AG04449 (cell line): ENCODE measurements at regions not wholly inside any gene's neighbourhood (a gene's known extent, or its start where the extent isn't known, plus 50 kb on each side); places are given as distances from the start of the nearest gene placed in this dataset.
"Not testable (repeated sequence)": the region's sequence is repeated elsewhere in the genome, so short reads cannot be mapped to it uniquely, and the experiment has no call there.

Experiments
- CTCF ChIA-PET: fragments of 350-600 bp; formaldehyde crosslinking; extraction: SDS; loops from one replicate; lab custom pipeline; 2021; ENCODE audit warnings: antibody characterized with exemption; lab: Yijun Ruan, JAX
- POLR2A ChIA-PET: fragments of 400-600, 350-600 bp; formaldehyde crosslinking; extraction: SDS; loops from one replicate; lab custom pipeline; 2020; ENCODE audit warnings: antibody characterized with exemption, inconsistent platforms; lab: Yijun Ruan, JAX
- DNase-seq: peaks from one replicate; pipeline ENCODE4 v3.0.0-alpha.2; 2010; ENCODE audit warnings: low read depth, low spot score
- H3K4me3 ChIP-seq: 2 replicates; pipeline ENCODE4 v1.5.1; 2011; ENCODE audit warnings: low read depth, mild to moderate bottlenecking, control low read depth, low read length
- CTCF ChIP-seq: IDR thresholded peaks from one replicate; pipeline ENCODE4 v1.5.1; 2011; ENCODE audit warnings: mild to moderate bottlenecking, moderate library complexity, low read length, control low read depth, inconsistent platforms; ENCODE audit not compliant: insufficient read depth; ENCODE audit errors: missing control alignments

GRCh38 chr16:17557480-17557879 lies 86.7 kb upstream of the XYLT1 start:
- no peak for TF ChIP-seq CTCF
- ChIA-PET CTCF (interaction anchor here (0.9 to 11.0 kb wide), 24 partner anchors 8 to 696 kb away, joined by 3 to 154 read pairs (median 6); partner anchors contain the start of gene XYLT1), POLR2A (no interaction called here)
- no peak for DNase-seq
- H3K4me3 ChIP-seq, result no peak overlapping the region

- TF ChIP-seq CTCF, result peak; percentile 57
- no peak overlapping the region for H3K4me3 ChIP-seq
- DNase-seq, result no peak
- CTCF ChIA-PET, result interaction anchor here (0.6 to 11.0 kb wide), 30 partner anchors 8 to 387 kb away, joined by 3 to 154 read pairs (median 5); partner anchors contain the start of gene XYLT1
- POLR2A ChIA-PET, result interaction anchor here (0.7 to 1.1 kb wide), 3 partner anchors 8 to 59 kb away, joined by 3 to 4 read pairs (median 3); no protein-coding TSS in a partner anchor
These were observed 85.7 kb upstream of the XYLT1 start for GRCh38 chr16:17556276-17557052.

GRCh38 chr16:17555176-17555575 lies 84.4 kb upstream of the XYLT1 start:
- peak; percentile 80 for DNase-seq
- H3K4me3 ChIP-seq, result no peak overlapping the region
- ChIA-PET POLR2A (interaction anchor here (1.0 kb wide), 1 partner anchor 86 kb away, joined by 3 read pairs; no protein-coding TSS in a partner anchor), CTCF (interaction anchor here (0.9 to 11.0 kb wide), 6 partner anchors 10 to 78 kb away, joined by 3 to 154 read pairs (median 20); no protein-coding TSS in a partner anchor)
- peak; percentile 26 for TF ChIP-seq CTCF

GRCh38 chr16:17552351-17552750 lies 81.6 kb upstream of the XYLT1 start:
- H3K4me3 ChIP-seq, result no peak overlapping the region
- no peak for DNase-seq
- no peak for TF ChIP-seq CTCF
- CTCF ChIA-PET, result interaction anchor here (1.2 to 11.0 kb wide), 3 partner anchors 11 to 75 kb away, joined by 4 to 154 read pairs (median 78); no protein-coding TSS in a partner anchor
- POLR2A ChIA-PET, result no interaction called here

- H3K4me3 ChIP-seq, DNase-seq, POLR2A ChIA-PET: not testable (repeated sequence)
- CTCF ChIA-PET, result interaction anchor here (1.2 to 11.0 kb wide), 2 partner anchors 11 to 26 kb away, joined by 4 to 154 read pairs; no protein-coding TSS in a partner anchor
These were observed 80.9 kb upstream of the XYLT1 start for GRCh38 chr16:17551682-17552081.

GRCh38 chr16:17548825-17549224 lies 78.1 kb upstream of the XYLT1 start:
- POLR2A ChIA-PET, result no interaction called here
- no peak for TF ChIP-seq CTCF
- no peak for DNase-seq
- CTCF ChIA-PET, result interaction anchor here (2.5 kb wide), 1 partner anchor 9 kb away, joined by 9 read pairs; no protein-coding TSS in a partner anchor
- no peak overlapping the region for H3K4me3 ChIP-seq
